HG02588 (cell line): ENCODE measurements at regions not wholly inside any gene's neighbourhood (a gene's known extent, or its start where the extent isn't known, plus 50 kb on each side); places are given as distances from the start of the nearest gene placed in this dataset.

Experiments used
- ATAC-seq: cut with Tn5 transposase; IDR thresholded peaks from one replicate; pipeline ENCODE4 v1.9.1; 2021; ENCODE audit warnings: mild to moderate bottlenecking, moderate library complexity; ENCODE audit not compliant: unreplicated experiment

- ATAC-seq, result no peak
Observed at GRCh38 chr13:59562924-59563323, 600.8 kb downstream of the DIAPH3 start.

- no peak for ATAC-seq
Observed at GRCh38 chr13:59566561-59566960, 597.2 kb downstream of the DIAPH3 start.

GRCh38 chr13:59568306-59568705, 595.4 kb downstream of the DIAPH3 start:
- no peak for ATAC-seq

GRCh38 chr13:59570204-59570603, 593.5 kb downstream of the DIAPH3 start:
- ATAC-seq, result no peak

- ATAC-seq, result no peak
Observed at GRCh38 chr13:59584101-59584500, 579.6 kb downstream of the DIAPH3 start.

GRCh38 chr13:59584761-59585670, 578.7 kb downstream of the DIAPH3 start:
- ATAC-seq, result no peak

- no peak for ATAC-seq
Observed at GRCh38 chr13:59587030-59587429, 576.7 kb downstream of the DIAPH3 start.

- no peak for ATAC-seq
Observed at GRCh38 chr13:59587971-59588716, 575.6 kb downstream of the DIAPH3 start.

- ATAC-seq, result no peak
Observed at GRCh38 chr13:59588717-59589067, 575.0 kb downstream of the DIAPH3 start.

- no peak for ATAC-seq
Observed at GRCh38 chr13:59601993-59602392, 561.7 kb downstream of the DIAPH3 start.

- ATAC-seq, result no peak
Observed at GRCh38 chr13:59603646-59604045, 560.1 kb downstream of the DIAPH3 start.

- no peak for ATAC-seq
Observed at GRCh38 chr13:59607172-59607571, 556.6 kb downstream of the DIAPH3 start.

- ATAC-seq, result no peak
Observed at GRCh38 chr13:59607780-59608233, 555.9 kb downstream of the DIAPH3 start.

- ATAC-seq, result no peak
Observed at GRCh38 chr13:59609421-59609820, 554.3 kb downstream of the DIAPH3 start.
